ENCODE measurements at regions not wholly inside any gene's neighbourhood (a gene's known extent, or its start where the extent isn't known, plus 50 kb on each side); places are given as distances from the start of the nearest gene placed in this dataset.

GRCh38 chr18:78787751-78788150, 191.9 kb upstream of the SALL3 start:
- no peak for DNase-seq (ENCODE audit: low read depth)
- H3K4me3 ChIP-seq (ENCODE audit: low read length) = no peak overlapping the region
- no peak for TF ChIP-seq CTCF (conservative IDR thresholded peaks at IDR 0.05; ENCODE audit: low read length)

GRCh38 chr18:78788161-78788560, 191.5 kb upstream of the SALL3 start:
- no peak overlapping the region for H3K4me3 ChIP-seq (ENCODE audit: low read length)
- no peak for DNase-seq (ENCODE audit: low read depth)
- no peak for TF ChIP-seq CTCF (conservative IDR thresholded peaks at IDR 0.05; ENCODE audit: low read length)

- no peak for TF ChIP-seq CTCF (conservative IDR thresholded peaks at IDR 0.05; ENCODE audit: low read length)
- H3K4me3 ChIP-seq (ENCODE audit: low read length) = no peak overlapping the region
- no peak for DNase-seq (ENCODE audit: low read depth)
Measured at GRCh38 chr18:78789850-78790249, 189.8 kb upstream of the SALL3 start.

GRCh38 chr18:78790511-78790910, 189.1 kb upstream of the SALL3 start:
- no peak for DNase-seq (ENCODE audit: low read depth)
- no peak for TF ChIP-seq CTCF (conservative IDR thresholded peaks at IDR 0.05; ENCODE audit: low read length)

GRCh38 chr18:78790960-78791359, 188.7 kb upstream of the SALL3 start:
- no peak for TF ChIP-seq CTCF (conservative IDR thresholded peaks at IDR 0.05; ENCODE audit: low read length)

More at GRCh38 chr18:78790511-78790910, 189.1 kb upstream of the SALL3 start:
- no peak overlapping the region for H3K4me3 ChIP-seq (ENCODE audit: low read length)

GRCh38 chr18:78792094-78792493, 187.5 kb upstream of the SALL3 start:
- TF ChIP-seq CTCF (conservative IDR thresholded peaks at IDR 0.05; ENCODE audit: low read length) = no peak
- no peak overlapping the region for H3K4me3 ChIP-seq (ENCODE audit: low read length)
- DNase-seq (ENCODE audit: low read depth) = no peak

More at GRCh38 chr18:78790960-78791359, 188.7 kb upstream of the SALL3 start:
- DNase-seq (ENCODE audit: low read depth) = no peak
- no peak overlapping the region for H3K4me3 ChIP-seq (ENCODE audit: low read length)

GRCh38 chr18:78792736-78793135, 186.9 kb upstream of the SALL3 start:
- DNase-seq (ENCODE audit: low read depth) = no peak
- no peak overlapping the region for H3K4me3 ChIP-seq (ENCODE audit: low read length)
- no peak for TF ChIP-seq CTCF (conservative IDR thresholded peaks at IDR 0.05; ENCODE audit: low read length)

All from AG10803 (cell line).